C4-2B (cell line): ENCODE measurements at regions not wholly inside any gene's neighbourhood (a gene's known extent, or its start where the extent isn't known, plus 50 kb on each side); places are given as distances from the start of the nearest gene placed in this dataset.
"Not testable (repeated sequence)": the region's sequence is repeated elsewhere in the genome, so short reads cannot be mapped to it uniquely, and the experiment has no call there.

Experiments
- H3K27ac ChIP-seq: fragments of 450-650 bp; 2 replicates; pipeline ENCODE4 v1.5.1; 2017
- CTCF ChIP-seq: fragments of 450-650 bp; conservative IDR thresholded peaks from 2 replicates; pipeline ENCODE4 v1.5.1; 2017; ENCODE audit warnings: mild to moderate bottlenecking
- ZFX ChIP-seq: fragments of 450-650 bp; IDR thresholded peaks from 2 replicates; pipeline ENCODE4 v1.6.1; 2017

DNA sequence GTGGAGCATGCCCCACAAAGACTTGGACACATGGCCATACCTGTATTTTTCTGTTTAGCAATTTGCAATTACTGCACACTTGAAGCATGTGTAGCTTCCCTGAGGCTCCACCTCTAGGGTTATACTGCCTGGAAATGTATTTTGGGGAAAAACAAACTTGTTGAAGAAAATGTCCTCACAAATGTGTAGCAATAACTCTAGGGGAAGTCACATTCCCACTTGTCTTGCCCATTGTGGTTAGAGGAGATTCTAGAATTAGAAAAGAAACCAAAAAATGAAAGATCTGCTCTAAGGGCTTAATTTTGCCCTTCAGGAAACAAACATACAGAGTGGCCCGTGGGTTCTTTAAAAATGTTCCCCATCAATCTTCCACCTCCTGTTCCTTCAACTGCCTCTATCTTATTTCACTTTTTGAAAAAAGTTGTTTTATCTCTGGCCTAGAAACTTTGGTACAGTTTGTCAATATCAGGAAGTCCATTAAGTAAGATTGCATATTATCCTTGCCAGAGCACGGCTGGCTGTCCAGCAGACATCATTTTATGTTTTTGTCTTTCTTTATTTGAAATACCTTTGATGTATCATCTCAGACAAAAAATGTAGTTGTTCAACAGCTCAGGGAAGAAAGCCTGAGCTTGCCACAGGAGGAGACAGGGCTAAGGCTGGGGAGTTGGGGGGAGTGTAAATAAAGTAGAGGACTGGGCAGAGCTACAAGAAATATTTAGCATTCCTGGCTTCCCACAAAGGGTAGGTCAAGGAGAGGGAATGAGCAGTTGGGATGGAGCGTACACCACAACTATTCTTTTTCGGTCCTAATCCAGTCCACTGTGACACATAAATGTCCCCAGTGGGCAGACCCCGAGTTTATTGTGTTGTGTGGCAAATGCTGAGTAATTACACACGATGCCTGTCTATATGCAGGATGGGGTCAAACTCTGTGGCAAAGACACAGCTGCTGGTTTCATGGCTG lies 96.8 kb upstream of the CDC42EP3 start:
- H3K27ac ChIP-seq: no peak overlapping the region
- TF ChIP-seq ZFX: no peak
- TF ChIP-seq CTCF: no peak

DNA sequence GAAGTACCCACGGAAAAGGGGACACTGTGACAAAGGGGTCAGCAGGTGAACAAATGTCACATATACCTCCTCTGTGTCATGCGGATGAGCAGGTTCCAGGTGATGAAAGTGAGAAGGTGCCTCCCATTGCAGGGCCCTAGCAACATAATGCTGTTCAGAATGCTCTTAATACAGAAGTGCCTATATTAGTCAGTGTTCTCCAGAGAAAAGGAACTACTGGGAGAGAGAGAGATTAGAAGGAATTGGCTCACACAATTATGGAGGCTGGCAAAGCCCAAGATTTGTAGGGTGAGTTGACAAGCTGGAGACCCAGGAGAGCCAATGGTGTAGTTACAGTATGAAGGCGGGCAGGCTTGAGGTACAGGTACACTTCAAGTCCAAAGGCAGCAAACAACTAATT lies 98.1 kb upstream of the CDC42EP3 start:
- TF ChIP-seq CTCF: no peak
- no peak for TF ChIP-seq ZFX
- no peak overlapping the region for H3K27ac ChIP-seq

DNA sequence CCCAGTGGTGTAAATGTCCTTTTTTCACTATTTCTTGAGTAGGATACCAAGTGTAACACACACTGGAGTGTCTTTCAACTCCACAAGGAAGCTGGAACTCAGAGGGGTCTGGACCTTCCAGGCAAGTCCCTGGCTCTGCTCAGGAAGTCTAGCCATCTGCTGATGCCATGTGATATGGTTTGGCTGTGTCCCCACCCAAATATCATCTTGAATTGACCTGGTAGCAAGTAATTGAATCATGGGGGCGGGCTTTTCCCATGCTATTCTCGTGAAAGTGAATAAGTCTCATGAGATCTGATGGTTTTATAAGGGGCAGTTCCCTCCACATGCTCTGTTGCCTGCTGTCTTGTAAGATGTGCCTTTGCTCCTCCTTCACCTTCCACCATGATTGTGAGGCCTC lies 99.4 kb upstream of the CDC42EP3 start:
- no peak for TF ChIP-seq CTCF
- no peak for TF ChIP-seq ZFX
- H3K27ac ChIP-seq: no peak overlapping the region

GRCh38 chr2:37771600-37772088 lies 100.2 kb upstream of the CDC42EP3 start:
- no peak for TF ChIP-seq CTCF
- no peak for TF ChIP-seq ZFX

DNA sequence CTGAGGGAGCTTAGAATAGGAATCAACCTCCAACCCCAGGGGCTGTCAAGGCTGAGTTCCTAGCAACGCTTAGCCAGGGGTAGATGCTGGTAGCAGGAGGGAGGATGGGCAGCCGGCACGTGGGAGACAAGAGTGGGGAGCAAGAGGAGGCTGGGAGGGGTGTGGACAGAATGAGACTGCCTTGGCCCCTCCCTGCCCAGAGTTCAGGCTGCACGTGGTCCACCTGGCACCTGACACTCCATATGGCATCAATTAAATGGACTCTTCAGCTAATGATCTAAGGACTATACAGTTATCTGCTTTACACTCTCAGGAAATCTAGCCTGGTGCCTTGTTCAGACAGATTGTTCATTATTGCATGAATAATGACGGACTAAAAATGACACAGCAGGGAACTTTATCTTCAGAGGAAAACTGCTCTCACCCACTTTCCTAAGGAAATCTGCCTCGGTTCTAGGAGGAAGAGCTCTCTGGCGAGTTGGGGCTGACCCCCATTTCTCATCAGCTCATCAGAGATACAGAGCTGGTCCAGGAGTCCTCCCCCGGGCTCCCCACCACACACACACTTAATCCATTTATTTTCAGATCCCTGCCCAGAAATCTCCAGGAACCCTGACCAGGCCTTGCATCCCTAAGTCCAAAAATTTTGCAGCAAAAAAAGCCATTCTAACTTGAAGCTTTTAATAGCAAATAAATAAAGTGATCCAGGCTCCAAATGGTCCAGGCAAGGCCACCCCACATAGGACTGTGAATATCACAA lies 102.1 kb upstream of the CDC42EP3 start:
- TF ChIP-seq ZFX (no peak), CTCF (no peak)
- no peak overlapping the region for H3K27ac ChIP-seq

More at GRCh38 chr2:37771600-37772088, 100.2 kb upstream of the CDC42EP3 start:
- H3K27ac ChIP-seq: no peak overlapping the region

GRCh38 chr2:37774171-37774944 lies 102.9 kb upstream of the CDC42EP3 start:
- not testable (repeated sequence) for H3K27ac ChIP-seq
